HEK293 (cell line): ENCODE measurements at regions not wholly inside any gene's neighbourhood (a gene's known extent, or its start where the extent isn't known, plus 50 kb on each side); places are given as distances from the start of the nearest gene placed in this dataset.

Experiments
- CTCF ChIA-PET: fragments of 350-600 bp; formaldehyde crosslinking; extraction: SDS; loops from one replicate; lab custom pipeline; 2021; ENCODE audit warnings: antibody characterized with exemption; lab: Yijun Ruan, JAX
- POLR2A ChIA-PET: fragments of 300-600 bp; formaldehyde crosslinking; extraction: SDS; loops from one replicate; lab custom pipeline; 2020; ENCODE audit warnings: antibody characterized with exemption, inconsistent platforms; lab: Yijun Ruan, JAX
- H3K27ac ChIP-seq: fragments of 200-500 bp; sonication (Bioruptor generic); 2 replicates; pipeline ENCODE4 v1.5.1; 2014; ENCODE audit warnings: low read depth, low read length, control low read depth, inconsistent platforms; ENCODE audit errors: extremely low read depth
- H3K36me3 ChIP-seq, 2 experiments: fragments of 200-500 bp in 1 of 2; sonication (Bioruptor generic) in 1 of 2; 1 replicate in 1 of 2; 2 replicates in 1 of 2; pipeline ENCODE4 v1.5.1; 2014 to 2017; ENCODE audit warnings: inconsistent platforms in 2 of 2, low read length in 2 of 2; ENCODE audit not compliant: control insufficient read depth in 2 of 2, insufficient read depth in 1 of 2
- H3K4me1 ChIP-seq: fragments of 200-500 bp; sonication (Bioruptor generic); 2 replicates; pipeline ENCODE4 v1.5.1; 2014; ENCODE audit warnings: mild to moderate bottlenecking, low read length, inconsistent platforms; ENCODE audit not compliant: control insufficient read depth, insufficient read depth
- H3K4me3 ChIP-seq: 2 replicates; pipeline ENCODE4 v1.5.1; 2011; ENCODE audit warnings: low read depth, mild to moderate bottlenecking, control low read depth, low read length, moderate library complexity
- H3K9me3 ChIP-seq: fragments of 200-500 bp; sonication (Bioruptor generic); 2 replicates; pipeline ENCODE4 v1.5.1; 2014; ENCODE audit warnings: low read depth, low read length, inconsistent platforms; ENCODE audit not compliant: control insufficient read depth, insufficient read depth
- FEZF1 ChIP-seq: fragments of 450-650 bp; formaldehyde crosslinking; IDR thresholded peaks from 2 replicates; pipeline ENCODE4 v1.5.1; 2016; ENCODE audit warnings: missing biosample characterization, missing genetic modification characterization
- KLF8 ChIP-seq: fragments of 450-650 bp; formaldehyde crosslinking; IDR thresholded peaks from 2 replicates; pipeline ENCODE4 v1.5.1; 2016; ENCODE audit warnings: missing biosample characterization, missing genetic modification characterization
- PBX3 ChIP-seq: sonication (generic); formaldehyde crosslinking; IDR thresholded peaks from 2 replicates; pipeline ENCODE4 v1.8.1; 2022; ENCODE audit warnings: mild to moderate bottlenecking, moderate library complexity, missing genetic modification reagents
- PRDM2 ChIP-seq: fragments of 450-650 bp; formaldehyde crosslinking; IDR thresholded peaks from 2 replicates; pipeline ENCODE4 v1.5.1; 2016; ENCODE audit warnings: missing biosample characterization, missing genetic modification characterization, borderline replicate concordance
- YY2 ChIP-seq: fragments of 450-650 bp; formaldehyde crosslinking; IDR thresholded peaks from 2 replicates; pipeline ENCODE4 v1.5.1; 2016; ENCODE audit warnings: missing biosample characterization, missing genetic modification characterization
- ZBTB48 ChIP-seq: fragments of 450-650 bp; formaldehyde crosslinking; IDR thresholded peaks from 2 replicates; pipeline ENCODE4 v1.5.1; 2016; ENCODE audit warnings: missing biosample characterization, missing genetic modification characterization
- ZBTB6 ChIP-seq: fragments of 450-650 bp; formaldehyde crosslinking; IDR thresholded peaks from 2 replicates; pipeline ENCODE4 v1.5.1; 2017; ENCODE audit warnings: missing biosample characterization, missing genetic modification characterization
- ZFP41 ChIP-seq: fragments of 450-650 bp; formaldehyde crosslinking; IDR thresholded peaks from 2 replicates; pipeline ENCODE4 v1.5.1; 2016; ENCODE audit warnings: missing biosample characterization, missing genetic modification characterization, borderline replicate concordance
- ZNF133 ChIP-seq: fragments of 450-650 bp; formaldehyde crosslinking; IDR thresholded peaks from 2 replicates; pipeline ENCODE4 v1.5.1; 2016; ENCODE audit warnings: missing biosample characterization, missing genetic modification characterization
- ZNF211 ChIP-seq: fragments of 450-650 bp; formaldehyde crosslinking; IDR thresholded peaks from 2 replicates; pipeline ENCODE4 v1.5.1; 2016; ENCODE audit warnings: low read depth, missing biosample characterization, missing genetic modification characterization
- ZNF223 ChIP-seq: fragments of 450-650 bp; formaldehyde crosslinking; IDR thresholded peaks from 2 replicates; pipeline ENCODE4 v1.5.1; 2016; ENCODE audit warnings: missing biosample characterization, missing genetic modification characterization
- ZNF239 ChIP-seq: fragments of 450-650 bp; formaldehyde crosslinking; IDR thresholded peaks from 2 replicates; pipeline ENCODE4 v1.5.1; 2016; ENCODE audit warnings: missing biosample characterization, missing genetic modification characterization
- ZNF341 ChIP-seq: fragments of 450-650 bp; formaldehyde crosslinking; IDR thresholded peaks from 2 replicates; pipeline ENCODE4; 2016; ENCODE audit warnings: low read depth, missing biosample characterization, missing genetic modification characterization
- ZNF518A ChIP-seq: fragments of 450-650 bp; formaldehyde crosslinking; conservative IDR thresholded peaks from 2 replicates; pipeline ENCODE4 v1.5.1; 2016; ENCODE audit warnings: low read depth, missing biosample characterization, missing genetic modification characterization
- ZNF747 ChIP-seq: fragments of 450-650 bp; formaldehyde crosslinking; IDR thresholded peaks from 2 replicates; pipeline ENCODE4 v1.5.1; 2016; ENCODE audit warnings: missing biosample characterization, missing genetic modification characterization
- ZNF76 ChIP-seq: fragments of 450-650 bp; formaldehyde crosslinking; IDR thresholded peaks from 2 replicates; pipeline ENCODE4; 2016; ENCODE audit warnings: low read depth, missing biosample characterization, missing genetic modification characterization, borderline replicate concordance
- ZNF776 ChIP-seq: fragments of 450-650 bp; formaldehyde crosslinking; IDR thresholded peaks from 2 replicates; pipeline ENCODE4 v1.5.0; 2017; ENCODE audit warnings: missing biosample characterization, missing genetic modification characterization, borderline replicate concordance
- ZNF777 ChIP-seq: fragments of 450-650 bp; formaldehyde crosslinking; IDR thresholded peaks from 2 replicates; pipeline ENCODE4 v1.5.1; 2017; ENCODE audit warnings: missing biosample characterization, missing genetic modification characterization, borderline replicate concordance
- ZNF785 ChIP-seq: fragments of 450-650 bp; formaldehyde crosslinking; IDR thresholded peaks from 2 replicates; pipeline ENCODE4 v1.5.1; 2016; ENCODE audit warnings: missing biosample characterization, missing genetic modification characterization
- ZNF837 ChIP-seq: fragments of 450-650 bp; formaldehyde crosslinking; IDR thresholded peaks from 2 replicates; pipeline ENCODE4 v1.5.1; 2016; ENCODE audit warnings: missing biosample characterization, missing genetic modification characterization

- TF ChIP-seq ZNF518A (tag by site-specific recombination) (no peak), ZNF785 (tag by site-specific recombination) (no peak), PRDM2 (tag by site-specific recombination) (no peak), ZBTB6 (tag by site-specific recombination) (no peak), ZNF776 (tag by site-specific recombination) (no peak), FEZF1 (tag by site-specific recombination) (no peak)
These were observed 221.6 kb downstream of the BRINP2 start (continued) for GRCh38 chr1:177392336-177392735.

- ChIA-PET CTCF (interaction anchor here (0.7 kb wide), 1 partner anchor 9 kb away, joined by 3 read pairs; no protein-coding TSS in a partner anchor), POLR2A (no interaction called here)
- Histone ChIP-seq H3K36me3 (no peaks in the 10 kb centered on the region), H3K9me3 (no peaks in the 10 kb centered on the region), H3K4me1 (no peaks in the 10 kb centered on the region), H3K27ac (no peak overlapping the region), H3K4me3 (no peak overlapping the region)
- TF ChIP-seq YY2 (no peak), ZNF837 (tag by site-specific recombination) (no peak), ZNF211 (tag by site-specific recombination) (no peak), ZFP41 (no peak), PBX3 (CRISPR knock-in tag) (no peak), ZNF747 (tag by site-specific recombination) (no peak), ZNF239 (tag by site-specific recombination) (no peak), ZNF76 (no peak), ZNF133 (tag by site-specific recombination) (no peak), ZNF223 (tag by site-specific recombination) (no peak), ZNF777 (tag by site-specific recombination) (no peak), ZNF341 (no peak), KLF8 (tag by site-specific recombination) (no peak), ZBTB48 (no peak)
These were observed 215.3 kb downstream of the BRINP2 start for GRCh38 chr1:177385760-177386698.
